Stimulated activated CD4-positive, alpha-beta T cell treated with anti-CD3 and anti-CD28 coated beads, Interleukin-4, amount 100 ng/mL, for 24 hours (primary cell): ENCODE measurements at regions not wholly inside any gene's neighbourhood (a gene's known extent, or its start where the extent isn't known, plus 50 kb on each side); places are given as distances from the start of the nearest gene placed in this dataset.
"Not testable (repeated sequence)": the region's sequence is repeated elsewhere in the genome, so short reads cannot be mapped to it uniquely, and the experiment has no call there.

Experiments
- DNase-seq: peaks from one replicate; pipeline ENCODE4 v3.0.0-alpha.2; 2020

- no peak for DNase-seq
Measured at GRCh38 chr12:87047691-87048090, 791.5 kb upstream of the MGAT4C start.

- DNase-seq: no peak
Measured at GRCh38 chr12:87039536-87039935, 783.3 kb upstream of the MGAT4C start.

GRCh38 chr12:87038098-87038497 is 781.9 kb upstream of the MGAT4C start:
- no peak for DNase-seq

GRCh38 chr12:87025976-87026375 is 769.8 kb upstream of the MGAT4C start:
- DNase-seq: no peak

GRCh38 chr12:87021400-87021799 is 765.2 kb upstream of the MGAT4C start:
- no peak for DNase-seq

GRCh38 chr12:87020071-87020470 is 763.9 kb upstream of the MGAT4C start:
- no peak for DNase-seq

GRCh38 chr12:87015352-87015751 is 759.2 kb upstream of the MGAT4C start:
- no peak for DNase-seq

- DNase-seq: no peak
Measured at GRCh38 chr12:87008785-87009384, 752.7 kb upstream of the MGAT4C start.

GRCh38 chr12:87001102-87001501 is 744.9 kb upstream of the MGAT4C start:
- DNase-seq: no peak

- DNase-seq: no peak
Measured at GRCh38 chr12:86985298-86985697, 729.1 kb upstream of the MGAT4C start.

- not testable (repeated sequence) for DNase-seq
Measured at GRCh38 chr12:86970595-86970994, 714.4 kb upstream of the MGAT4C start.

GRCh38 chr12:86959766-86960458 is 703.7 kb upstream of the MGAT4C start:
- DNase-seq: no peak

- DNase-seq: no peak
Measured at GRCh38 chr12:86950444-86950843, 694.3 kb upstream of the MGAT4C start.

- no peak for DNase-seq
Measured at GRCh38 chr12:86950043-86950442, 693.9 kb upstream of the MGAT4C start.

GRCh38 chr12:86948851-86949250 is 692.7 kb upstream of the MGAT4C start:
- DNase-seq: no peak

GRCh38 chr12:86945685-86946196 is 689.5 kb upstream of the MGAT4C start:
- DNase-seq: no peak

GRCh38 chr12:86944197-86944819 is 688.1 kb upstream of the MGAT4C start:
- DNase-seq: not testable (repeated sequence)

GRCh38 chr12:86931714-86932113 is 675.5 kb upstream of the MGAT4C start:
- no peak for DNase-seq

- DNase-seq: no peak
Measured at GRCh38 chr12:86929962-86930361, 673.8 kb upstream of the MGAT4C start.

GRCh38 chr12:86917121-86917520 is 660.9 kb upstream of the MGAT4C start:
- no peak for DNase-seq

GRCh38 chr12:86914721-86915120 is 658.5 kb upstream of the MGAT4C start:
- DNase-seq: no peak

- no peak for DNase-seq
Measured at GRCh38 chr12:86911973-86912372, 655.8 kb upstream of the MGAT4C start.

GRCh38 chr12:86903159-86903558 is 647.0 kb upstream of the MGAT4C start:
- no peak for DNase-seq

- no peak for DNase-seq
Measured at GRCh38 chr12:86860776-86861175, 604.6 kb upstream of the MGAT4C start.
